Activated effector memory CD4-positive, alpha-beta T cell treated with Interleukin-2 at 50 U/mL for 16 hours (primary cell): ENCODE measurements at regions not wholly inside any gene's neighbourhood (a gene's known extent, or its start where the extent isn't known, plus 50 kb on each side); places are given as distances from the start of the nearest gene placed in this dataset.

Experiments used
- DNase-seq: peaks from one replicate; pipeline ENCODE4 v3.0.0-alpha.2; 2020

DNA sequence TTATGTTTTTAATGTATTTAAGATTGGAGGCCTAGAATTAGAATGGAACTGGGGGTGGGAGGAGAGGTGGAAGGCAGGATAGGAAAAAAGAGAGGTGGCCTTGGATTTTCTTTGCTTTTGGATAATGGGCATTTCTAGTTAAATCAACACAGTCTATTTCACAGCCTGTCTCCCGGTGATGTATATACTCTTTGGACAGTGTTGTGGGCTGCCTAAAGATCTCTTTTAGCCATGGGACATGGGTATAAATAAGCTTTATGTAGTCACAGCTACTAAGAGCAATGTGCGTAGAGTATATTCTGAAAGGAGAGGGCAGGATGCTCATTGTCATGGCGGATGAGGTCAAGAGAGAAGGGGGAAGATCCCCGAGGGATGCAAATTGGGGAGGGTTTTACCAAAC is 1084.4 kb upstream of the RBFOX1 start:
- no peak for DNase-seq

DNA sequence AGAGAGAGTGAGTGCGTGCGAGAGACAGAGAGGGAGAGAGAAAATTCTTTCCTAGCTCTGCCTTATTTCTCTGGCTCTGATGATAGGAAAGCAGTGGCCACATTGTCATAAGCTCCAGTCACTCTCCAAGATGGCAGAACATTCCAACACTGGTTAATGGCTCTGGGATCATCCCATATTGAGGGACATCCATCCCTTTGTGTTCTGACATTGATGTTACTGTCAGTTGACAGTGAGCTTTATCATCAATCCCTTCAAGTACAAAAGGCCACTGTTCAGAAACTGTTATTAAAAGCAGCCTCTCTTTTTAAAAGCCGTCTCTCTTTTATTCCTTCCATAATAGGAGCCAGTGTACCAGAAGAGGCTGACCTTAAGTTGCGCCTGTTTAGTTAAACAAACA is 1084.9 kb upstream of the RBFOX1 start:
- DNase-seq = no peak

- DNase-seq = no peak
Measured at GRCh38 chr16:6247150-6247549, 1085.5 kb upstream of the RBFOX1 start.

- DNase-seq = no peak
Measured at GRCh38 chr16:6246266-6246665, 1086.4 kb upstream of the RBFOX1 start.

DNA sequence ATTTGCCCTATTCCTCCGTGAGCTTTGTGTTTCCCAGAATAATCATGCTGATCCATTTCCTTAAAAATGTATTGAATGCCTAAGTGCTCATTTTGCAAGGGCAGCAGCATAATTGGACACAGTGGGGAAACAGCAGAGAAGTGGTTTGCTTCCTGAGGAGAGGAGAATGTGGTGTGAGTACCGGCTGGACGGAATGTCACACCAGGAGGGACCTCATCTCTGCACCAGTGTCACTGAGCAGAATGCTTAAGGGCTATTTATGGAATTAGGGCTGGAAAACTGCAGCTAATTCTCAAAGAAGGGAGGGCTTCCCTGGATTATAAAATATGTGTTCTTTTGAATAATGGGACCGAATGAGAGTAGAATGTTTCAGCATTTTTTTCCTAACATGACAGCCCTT is 1100.6 kb upstream of the RBFOX1 start:
- DNase-seq = no peak

DNA sequence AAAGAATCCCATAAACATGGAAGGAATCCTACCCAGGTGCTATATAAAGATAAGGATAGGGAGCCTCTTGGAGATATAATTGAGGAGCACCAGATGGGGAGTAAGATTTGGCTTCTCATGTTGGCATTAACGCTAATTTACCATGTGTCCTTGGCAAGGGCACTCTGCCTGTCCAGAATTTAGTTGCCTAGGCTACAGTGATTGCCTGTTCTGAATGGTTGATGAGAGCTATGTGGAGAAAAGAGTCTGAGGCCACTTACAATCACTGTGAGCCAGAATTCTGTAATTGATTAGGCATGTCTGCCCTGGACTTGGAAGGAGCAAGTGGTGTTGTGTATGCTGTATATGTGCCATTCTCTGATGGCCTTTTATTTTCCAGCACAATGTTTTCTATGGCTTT is 1101.2 kb upstream of the RBFOX1 start:
- no peak for DNase-seq

- DNase-seq = no peak
Measured at GRCh38 chr16:6229186-6229585, 1103.5 kb upstream of the RBFOX1 start.

DNA sequence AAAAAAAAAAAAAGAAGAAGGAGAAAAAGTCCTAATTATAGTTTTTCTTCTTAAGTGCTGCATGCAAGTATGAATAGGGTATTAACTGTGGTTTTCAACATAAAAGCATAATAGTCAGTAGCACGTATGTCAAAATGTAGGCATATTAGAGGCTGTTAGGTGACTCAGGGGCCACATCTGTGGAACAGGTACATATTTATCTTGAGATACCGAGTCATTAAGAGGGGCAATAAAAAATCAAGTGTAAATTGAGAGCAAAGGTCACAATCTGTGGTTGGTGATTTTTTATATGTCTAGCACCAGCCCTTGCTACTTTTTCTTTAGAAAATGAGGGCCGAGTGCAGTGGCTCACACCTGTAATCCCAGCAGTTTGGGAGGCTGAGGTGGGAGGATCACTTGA is 1113.8 kb upstream of the RBFOX1 start:
- DNase-seq = no peak

DNA sequence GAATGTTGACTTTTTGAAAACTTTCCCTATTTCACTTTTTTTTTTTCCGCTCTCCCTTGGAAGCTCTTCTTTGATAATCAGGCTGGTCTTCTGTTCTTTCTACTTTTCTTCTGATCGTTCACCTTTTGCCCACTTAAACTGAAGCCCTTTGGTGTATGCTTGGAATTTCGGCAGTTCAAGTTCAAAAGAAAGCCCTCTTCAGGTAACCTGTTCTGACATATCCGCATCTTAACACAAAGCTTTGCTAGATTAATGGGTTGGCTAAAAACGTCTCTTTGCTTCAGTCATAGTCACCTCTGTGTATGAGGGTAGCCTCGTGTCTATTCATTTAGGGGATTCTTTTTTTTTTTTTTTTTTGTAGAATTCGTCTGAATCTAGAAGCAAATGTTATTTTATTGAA is 1115.8 kb upstream of the RBFOX1 start:
- no peak for DNase-seq

DNA sequence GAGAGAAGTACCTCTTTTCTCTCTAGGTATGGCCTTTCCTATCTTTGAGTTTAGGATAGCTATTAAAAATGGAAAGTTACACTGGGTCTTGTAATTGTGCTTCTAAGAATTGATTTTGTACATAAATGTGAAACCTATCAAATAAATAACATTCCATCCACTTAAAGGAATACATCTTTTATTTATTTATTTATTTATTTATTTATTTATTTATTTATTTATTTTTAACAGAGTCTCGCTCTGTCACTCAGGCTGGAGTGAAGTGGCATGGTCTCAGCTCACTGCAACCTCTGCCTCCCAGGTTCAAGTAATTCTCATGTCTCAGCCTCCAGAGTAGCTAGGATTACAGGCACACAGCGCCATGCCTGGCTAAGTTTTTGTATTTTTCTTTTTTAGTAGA is 1114.0 kb upstream of the EEF2KMT start:
- no peak for DNase-seq

GRCh38 chr16:6209355-6209930 is 1111.8 kb upstream of the EEF2KMT start:
- DNase-seq = no peak

GRCh38 chr16:6207580-6207979 is 1110.0 kb upstream of the EEF2KMT start:
- no peak for DNase-seq

GRCh38 chr16:6207124-6207523 is 1109.5 kb upstream of the EEF2KMT start:
- DNase-seq = no peak

DNA sequence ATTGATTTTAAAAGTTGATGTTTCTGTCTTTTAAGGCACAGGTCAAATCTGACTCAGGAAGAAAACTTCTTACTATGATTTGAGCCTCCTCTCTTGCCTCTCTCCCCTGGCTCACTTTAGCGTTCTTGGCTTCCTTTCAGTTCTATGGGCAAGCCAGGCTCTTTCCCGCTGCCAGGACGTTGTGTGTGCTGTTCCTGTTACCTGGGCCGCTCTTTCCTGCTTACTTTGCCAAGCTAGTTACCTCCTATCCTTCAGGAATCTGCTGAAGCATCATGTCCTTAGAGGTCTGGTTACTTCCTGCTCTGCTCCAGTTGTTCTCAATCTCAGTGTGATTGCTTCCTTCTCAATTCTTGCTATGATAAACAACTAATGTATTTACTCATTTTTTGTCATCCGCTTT is 1108.5 kb upstream of the EEF2KMT start:
- no peak for DNase-seq

DNA sequence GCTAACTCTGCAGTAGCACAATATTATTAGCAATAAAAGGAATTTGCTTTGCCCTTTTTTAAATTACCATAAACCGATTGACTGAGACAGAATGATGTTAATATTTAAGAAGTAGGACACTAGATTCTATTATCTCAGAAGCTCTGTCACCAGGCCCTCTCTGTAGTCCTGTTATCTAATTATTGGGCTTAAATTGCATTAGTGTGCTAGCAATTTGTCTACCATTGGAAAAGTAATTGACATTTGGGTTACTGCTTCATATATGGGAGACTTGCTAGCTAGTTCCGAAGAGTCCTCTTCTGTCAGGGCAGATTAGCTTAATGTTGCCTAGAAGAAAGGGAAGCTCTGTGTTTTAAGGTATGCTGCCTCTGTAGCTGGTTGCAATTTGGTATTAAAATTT is 1107.3 kb upstream of the EEF2KMT start:
- DNase-seq = no peak

GRCh38 chr16:6200861-6201260 is 1103.3 kb upstream of the EEF2KMT start:
- no peak for DNase-seq

- no peak for DNase-seq
Measured at GRCh38 chr16:6200271-6200670, 1102.7 kb upstream of the EEF2KMT start.

DNA sequence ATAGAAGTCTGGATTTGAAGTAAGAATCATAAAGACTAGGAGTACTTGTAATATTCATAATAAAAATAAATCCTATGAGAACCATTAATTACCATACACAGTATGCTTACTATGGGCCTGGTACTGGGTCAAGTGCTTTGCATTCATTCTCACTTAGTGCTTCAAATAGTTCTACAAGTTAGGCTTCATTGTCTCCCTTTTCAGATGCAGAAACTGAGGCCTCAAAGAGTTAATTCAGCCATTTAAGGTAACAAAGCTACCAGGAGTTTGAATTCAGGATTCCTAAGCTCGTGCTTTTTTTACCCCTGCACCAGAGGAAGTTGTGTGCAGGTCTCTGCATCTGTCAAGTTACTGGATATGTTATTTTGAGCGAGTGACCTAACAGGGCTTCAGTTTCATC is 1098.4 kb upstream of the EEF2KMT start:
- no peak for DNase-seq

GRCh38 chr16:6193718-6194117 is 1096.1 kb upstream of the EEF2KMT start:
- no peak for DNase-seq

GRCh38 chr16:6192984-6193383 is 1095.4 kb upstream of the EEF2KMT start:
- no peak for DNase-seq

- no peak for DNase-seq
Measured at GRCh38 chr16:6192532-6192931, 1094.9 kb upstream of the EEF2KMT start.

DNA sequence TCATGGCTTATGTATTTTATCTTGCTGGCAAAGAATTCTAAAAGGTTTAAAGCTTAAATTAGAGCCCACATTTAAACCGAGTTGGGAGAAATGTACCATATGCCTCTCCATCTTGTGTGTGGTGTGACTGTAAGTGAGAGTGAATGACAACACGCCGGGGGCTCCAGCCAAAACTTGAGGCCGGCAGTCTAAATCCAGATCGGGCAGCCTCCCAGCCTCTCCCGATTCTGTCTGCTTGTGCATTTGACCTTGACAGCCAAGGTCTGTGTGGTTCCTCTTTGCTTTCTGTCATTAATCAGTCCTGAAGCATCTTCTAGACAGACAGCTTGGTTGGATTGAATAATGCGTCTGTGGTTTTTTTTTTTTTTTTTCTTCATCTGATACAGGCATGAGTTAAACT is 1093.2 kb upstream of the EEF2KMT start:
- DNase-seq = no peak

- DNase-seq = no peak
Measured at GRCh38 chr16:6189216-6189615, 1091.6 kb upstream of the EEF2KMT start.

- no peak for DNase-seq
Measured at GRCh38 chr16:6177616-6178180, 1080.1 kb upstream of the EEF2KMT start.

GRCh38 chr16:6170022-6170421 is 1072.4 kb upstream of the EEF2KMT start:
- DNase-seq = no peak
